ENCODE measurements at regions not wholly inside any gene's neighbourhood (a gene's known extent, or its start where the extent isn't known, plus 50 kb on each side); places are given as distances from the start of the nearest gene placed in this dataset.
"Not testable (repeated sequence)": the region's sequence is repeated elsewhere in the genome, so short reads cannot be mapped to it uniquely, and the experiment has no call there.

DNA sequence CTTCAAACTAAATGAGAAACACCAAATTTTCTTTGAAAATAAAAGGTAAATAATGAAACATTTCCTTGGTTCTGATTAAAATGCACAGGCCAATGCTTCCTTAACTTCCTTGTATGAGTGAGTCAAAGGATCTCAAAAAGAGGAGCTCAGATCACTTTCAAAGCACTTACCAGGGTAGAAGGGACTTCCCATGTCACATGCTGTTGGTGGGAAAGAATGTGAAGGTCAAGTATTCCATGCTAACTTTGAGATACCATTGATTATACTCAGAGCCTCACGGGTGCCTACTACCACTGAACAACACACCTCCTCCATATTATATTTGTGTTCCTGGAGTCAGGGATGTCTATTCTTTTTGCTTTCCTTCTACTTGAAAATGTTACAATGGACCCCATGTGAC lies 233.5 kb upstream of the KIAA1217 start:
- no peak for DNase-seq

DNA sequence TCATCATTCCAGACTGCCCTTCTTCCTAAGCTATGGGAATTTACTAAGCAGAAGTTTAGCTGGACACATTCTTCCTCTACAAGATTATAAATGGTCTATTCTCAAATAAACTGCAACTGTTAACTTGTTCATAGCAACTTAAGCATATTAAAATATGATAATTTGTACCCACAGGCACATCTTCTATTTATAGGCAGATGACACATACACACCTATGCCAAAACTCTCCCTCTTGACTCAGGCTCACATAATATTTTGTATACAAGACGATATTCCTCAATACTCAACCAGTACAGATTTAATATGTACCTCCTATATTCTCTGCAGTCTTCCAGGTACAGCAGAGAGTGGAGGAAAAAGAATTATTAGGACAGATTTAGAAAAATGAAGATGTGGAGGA lies 232.7 kb upstream of the KIAA1217 start:
- DNase-seq: no peak

DNA sequence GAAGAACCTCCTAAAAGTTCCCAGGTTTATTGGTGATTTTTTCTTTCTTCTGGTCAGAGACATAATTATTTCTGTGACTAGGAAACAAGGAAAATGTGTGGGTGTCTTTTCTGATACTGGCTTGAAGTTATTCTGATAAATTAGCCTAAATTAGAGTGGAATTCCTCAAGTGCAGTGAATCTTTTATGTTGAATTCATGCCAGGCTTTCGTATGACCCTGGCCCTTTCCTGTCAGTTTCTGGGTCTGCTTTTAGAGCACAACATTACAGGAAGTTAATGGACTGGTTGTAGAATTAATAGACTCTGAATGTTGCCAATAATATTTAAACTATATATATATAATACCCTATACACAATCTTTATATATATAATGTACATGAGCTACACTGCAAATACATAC lies 230.6 kb upstream of the KIAA1217 start:
- DNase-seq: no peak

DNA sequence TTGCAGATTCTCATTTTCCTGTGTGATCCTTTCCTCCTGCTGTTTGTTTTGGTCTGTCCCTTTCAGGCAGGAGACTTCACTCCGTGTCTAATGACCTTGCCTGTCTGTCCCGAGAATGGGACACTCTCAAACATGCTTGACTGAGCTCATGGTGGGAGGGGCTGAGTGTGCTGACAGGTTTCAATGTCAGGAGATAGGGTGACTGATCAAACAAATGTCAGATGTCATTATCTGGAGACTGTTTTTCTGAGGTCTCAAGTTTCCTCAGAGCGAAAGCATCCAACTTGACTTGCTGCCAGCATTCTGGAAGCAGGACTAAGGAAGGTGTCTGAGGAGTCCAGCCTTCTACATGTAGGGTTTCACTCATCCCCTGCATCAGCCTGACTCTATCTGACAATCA lies 228.8 kb upstream of the KIAA1217 start:
- DNase-seq: no peak

DNA sequence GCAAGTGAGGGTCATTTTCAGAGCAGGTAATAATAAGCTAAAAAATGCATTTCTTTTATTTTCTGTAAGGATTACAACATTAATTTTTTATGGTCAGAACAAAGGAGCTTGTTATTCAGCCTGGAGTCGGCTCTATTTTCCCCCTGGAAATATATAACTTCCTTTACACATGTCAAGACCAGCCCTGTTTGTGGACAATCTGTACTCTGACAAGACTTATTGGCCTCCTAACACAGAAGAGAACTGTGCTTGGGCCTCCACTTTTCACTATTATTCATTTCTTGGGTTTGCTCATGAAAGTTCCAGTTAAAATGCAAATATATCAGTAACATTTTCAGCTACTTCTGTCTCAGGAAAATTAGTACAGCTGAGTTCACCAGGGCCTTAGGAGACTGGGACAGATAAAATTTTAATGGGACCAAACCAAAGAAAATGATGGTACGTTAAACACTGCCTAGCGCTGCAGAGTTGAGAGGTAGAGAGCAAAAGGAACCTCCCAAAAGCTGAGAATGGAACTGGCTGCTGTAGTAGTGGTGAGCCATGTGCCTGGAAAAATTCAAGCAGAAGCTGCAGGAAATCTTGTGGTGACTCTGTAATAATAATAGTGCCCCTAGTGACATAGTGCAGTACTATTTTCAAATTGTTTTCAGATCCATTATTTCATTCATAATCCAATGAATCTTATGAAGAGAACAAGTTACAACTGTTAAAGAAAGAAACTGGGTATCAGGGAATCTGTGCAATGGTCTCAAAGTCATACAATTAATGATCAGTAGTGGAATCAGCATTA lies 227.2 kb upstream of the KIAA1217 start:
- no peak for DNase-seq

DNA sequence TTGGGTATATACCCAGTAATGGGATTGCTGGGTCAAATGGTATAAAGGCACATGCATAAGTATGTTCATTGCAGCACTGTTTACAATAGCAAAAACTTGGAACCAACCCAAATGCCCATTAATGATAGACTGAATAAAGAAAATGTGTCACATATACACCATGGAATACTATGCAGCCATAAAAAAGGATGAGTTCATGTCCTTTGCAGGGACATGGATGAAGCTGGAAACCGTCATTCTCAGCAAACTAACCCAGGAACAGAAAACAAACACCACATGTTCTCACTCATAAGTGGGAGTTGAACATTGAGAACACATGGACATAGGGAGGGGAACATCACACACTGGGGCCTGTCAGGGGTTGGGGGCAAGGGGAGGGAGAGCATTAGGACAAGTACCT lies 224.5 kb upstream of the KIAA1217 start:
- DNase-seq: not testable (repeated sequence)

DNA sequence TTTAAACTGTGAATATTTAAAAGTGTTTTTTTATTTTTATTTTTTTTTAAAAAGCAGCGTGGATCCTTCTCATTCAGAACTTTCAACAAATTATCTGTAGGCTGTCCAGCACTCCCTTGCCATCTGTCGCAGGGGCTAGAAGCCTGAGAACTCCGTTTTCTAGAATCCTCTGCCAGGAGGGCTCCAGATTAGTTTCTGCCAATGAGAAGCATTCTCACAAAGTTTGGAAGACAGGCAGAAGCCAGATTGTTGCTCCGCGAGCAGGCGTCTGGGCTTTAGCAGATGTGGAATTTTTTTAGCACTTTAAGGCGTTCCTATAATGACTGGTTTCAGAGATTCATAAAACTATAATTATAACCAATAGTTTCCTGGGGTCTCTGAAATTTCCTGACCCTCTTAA lies 220.9 kb upstream of the KIAA1217 start:
- no peak for DNase-seq

DNA sequence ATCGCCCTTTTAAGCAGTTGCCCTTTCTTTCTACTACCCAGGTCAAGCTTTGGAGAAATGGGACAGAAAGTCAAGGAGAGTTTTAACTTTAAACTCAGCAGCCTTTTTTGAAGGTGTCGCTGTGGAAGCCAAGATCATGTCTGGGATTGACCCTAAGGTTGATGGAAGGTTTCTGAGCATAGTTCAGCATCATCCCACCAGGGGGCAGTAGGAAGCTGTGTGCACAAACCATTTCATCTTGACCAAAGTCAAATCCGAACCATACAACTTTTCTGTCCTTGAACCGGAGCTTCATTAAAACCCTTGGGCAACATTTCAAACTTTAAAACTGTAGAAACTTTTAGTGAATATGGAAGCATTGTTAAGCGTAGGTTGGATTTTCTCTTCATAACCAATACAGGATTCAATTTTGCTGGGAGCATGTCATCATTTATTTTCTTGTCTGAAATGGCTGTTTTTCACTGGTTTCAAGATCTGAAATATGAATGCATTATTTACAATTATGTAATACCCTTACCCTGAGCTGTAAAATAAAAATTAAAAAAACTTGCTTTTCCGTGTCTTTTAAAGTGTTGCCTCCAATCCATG lies 214.4 kb upstream of the KIAA1217 start:
- DNase-seq: peak; percentile 6

DNA sequence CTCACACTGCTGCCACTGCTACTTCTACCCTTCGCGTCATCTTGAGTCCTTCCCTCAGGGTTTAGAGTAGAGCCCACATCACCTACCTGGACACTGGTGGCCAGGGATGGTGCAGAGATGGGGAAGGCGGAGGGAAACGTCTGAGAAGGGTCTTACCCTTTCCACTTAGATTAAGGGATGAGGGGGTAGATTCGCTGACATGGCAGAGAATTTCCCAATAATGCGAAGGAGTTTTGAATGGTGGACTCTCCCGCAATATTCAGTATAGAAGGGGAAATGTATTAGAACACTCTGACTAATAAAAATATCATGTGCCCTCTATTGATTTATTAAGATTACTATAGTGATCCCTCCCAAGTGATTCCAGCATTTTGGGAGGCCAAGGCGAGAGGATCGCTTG lies 209.5 kb upstream of the KIAA1217 start:
- DNase-seq: no peak

DNA sequence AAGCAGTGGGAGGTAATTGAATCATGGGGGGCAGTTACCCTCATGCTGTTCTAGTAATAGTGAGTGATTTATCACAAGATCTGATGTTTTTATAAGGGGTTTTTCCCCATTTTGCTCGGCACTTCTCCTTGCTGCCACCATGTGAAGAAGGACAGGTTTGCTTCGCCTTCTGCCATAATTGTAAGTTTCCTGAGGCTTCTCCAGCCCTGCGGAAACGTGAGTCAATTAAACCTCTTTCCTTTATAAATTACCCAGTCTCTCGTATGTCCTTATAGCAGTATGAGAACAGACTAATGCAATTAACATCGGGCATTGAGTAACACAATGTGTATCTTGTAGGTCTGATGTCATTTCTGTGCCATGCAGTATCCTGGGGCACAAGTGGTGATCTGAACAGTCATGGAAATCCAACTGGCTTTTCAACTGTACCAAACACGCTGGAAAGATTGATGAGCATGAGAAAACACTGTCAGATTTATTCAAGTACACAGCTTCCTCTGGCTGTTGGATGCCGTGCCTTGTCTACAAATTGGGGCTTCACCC lies 208.6 kb upstream of the KIAA1217 start:
- DNase-seq: no peak

DNA sequence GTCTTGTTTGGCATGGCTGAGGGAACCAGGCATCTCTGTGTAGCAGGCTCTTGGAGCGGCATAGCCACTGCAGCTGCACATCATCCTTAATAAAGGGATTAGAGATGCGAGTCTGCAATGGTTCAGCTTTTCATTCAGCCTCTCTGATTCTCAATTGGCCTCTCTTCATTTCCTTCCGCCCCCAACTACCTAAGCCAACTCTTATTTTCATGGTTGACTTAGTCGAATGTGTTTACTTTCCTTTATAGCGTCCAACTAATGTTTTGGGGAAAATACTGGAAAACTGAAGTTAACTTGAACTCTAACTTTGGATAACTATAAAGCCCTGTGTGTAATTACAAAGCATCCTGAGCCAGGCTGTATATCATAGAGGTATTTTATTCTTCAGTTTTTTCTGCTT lies 202.2 kb upstream of the KIAA1217 start:
- no peak for DNase-seq

DNA sequence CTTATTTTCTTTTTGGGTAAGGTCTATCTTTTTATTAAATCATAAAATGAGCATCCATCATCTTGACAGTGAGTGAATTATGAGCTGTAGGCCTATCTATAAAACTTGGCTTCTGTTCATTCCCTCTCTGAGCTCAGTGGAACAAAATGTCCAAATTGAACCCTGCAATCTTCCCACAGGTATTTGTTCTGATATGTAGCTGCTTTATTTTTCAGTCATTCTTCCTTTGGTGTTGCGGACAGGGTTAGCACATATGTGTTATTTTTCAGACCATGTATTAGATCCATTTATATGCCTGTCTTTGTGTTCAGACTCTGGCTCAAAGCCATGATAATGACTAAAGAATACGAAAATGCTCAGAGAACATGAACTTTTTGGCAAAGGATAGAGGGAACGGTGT lies 201.6 kb upstream of the KIAA1217 start:
- DNase-seq: no peak

DNA sequence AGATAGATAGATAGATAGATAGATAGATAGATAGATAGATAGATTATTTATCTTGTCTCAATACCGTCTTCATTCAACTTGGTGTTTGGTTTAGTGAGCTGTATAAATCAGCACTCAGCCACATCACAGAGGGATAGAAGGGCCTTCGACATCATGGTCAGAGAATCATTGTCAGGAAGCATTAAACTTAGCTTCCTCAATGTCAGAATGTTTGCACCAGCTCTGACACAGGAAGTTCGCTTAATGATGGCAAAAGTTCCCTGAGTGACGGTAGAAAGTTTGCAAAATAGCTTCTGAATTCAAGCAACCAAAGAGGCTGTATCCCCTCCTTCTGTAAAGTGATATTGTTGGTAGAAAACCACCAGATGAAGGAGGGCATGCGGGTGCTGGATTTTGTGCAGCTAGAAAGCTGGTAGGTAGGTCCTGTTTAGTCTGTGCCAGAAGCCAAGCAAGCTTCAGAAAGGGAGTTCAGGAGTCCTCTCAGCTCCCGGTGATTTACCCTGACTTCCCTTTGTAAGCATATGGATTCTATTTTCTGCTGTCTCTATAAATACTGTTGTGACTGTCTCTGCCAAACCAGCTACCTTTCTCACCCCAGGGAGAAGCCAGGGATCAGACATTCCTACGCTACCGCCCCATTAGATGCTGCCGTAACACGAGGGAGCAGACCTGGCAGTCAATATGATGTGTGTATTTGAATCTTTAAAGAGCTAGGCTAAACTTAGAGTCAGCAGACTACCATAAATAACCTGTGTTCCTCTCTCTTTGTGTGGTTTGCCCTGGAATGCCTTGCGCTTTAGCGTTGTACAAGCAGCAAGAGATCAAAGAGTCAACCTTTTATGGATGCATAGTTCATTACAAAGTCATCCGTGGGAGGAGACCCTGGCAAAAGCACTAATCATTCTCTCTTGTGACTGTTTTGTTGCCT lies 200.5 kb upstream of the KIAA1217 start:
- DNase-seq: no peak

DNA sequence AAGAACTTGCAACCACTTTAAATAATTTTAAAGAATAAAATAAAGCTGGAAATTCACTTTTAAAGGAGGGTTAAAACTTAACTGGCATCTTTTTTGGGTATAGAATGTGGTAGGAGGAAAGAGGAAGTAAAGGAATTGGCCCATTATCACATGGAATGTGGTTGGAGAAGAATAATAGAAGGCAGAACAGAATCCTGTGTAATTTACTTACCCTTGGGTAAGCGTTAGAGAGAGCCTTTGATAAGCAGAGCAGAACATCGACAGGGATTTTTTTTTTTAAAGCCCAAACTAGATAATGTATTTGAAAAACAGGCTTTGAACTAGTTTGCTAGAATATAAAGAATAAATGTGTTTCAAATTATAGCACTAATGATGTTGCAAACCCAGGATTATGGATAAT lies 199.8 kb upstream of the KIAA1217 start:
- DNase-seq: no peak

DNA sequence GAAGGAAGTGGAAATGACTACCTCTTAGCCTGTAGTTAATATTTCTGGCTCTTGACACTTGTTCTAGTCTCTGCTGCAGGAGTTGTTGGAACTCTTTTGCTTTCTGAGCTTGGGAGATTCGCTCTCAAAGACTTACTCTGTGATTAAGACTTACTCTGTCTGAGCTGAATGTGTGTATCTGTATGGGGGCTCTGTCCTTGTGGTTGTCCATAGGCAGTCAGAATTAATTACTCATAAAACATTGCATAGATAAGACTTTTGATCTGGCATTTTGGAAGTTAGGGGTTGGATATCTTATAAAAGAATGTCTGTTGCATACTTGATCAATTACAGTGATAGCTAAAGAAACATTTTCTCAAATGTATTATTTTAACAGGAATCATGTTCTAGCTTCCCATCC lies 199.2 kb upstream of the KIAA1217 start:
- DNase-seq: no peak

DNA sequence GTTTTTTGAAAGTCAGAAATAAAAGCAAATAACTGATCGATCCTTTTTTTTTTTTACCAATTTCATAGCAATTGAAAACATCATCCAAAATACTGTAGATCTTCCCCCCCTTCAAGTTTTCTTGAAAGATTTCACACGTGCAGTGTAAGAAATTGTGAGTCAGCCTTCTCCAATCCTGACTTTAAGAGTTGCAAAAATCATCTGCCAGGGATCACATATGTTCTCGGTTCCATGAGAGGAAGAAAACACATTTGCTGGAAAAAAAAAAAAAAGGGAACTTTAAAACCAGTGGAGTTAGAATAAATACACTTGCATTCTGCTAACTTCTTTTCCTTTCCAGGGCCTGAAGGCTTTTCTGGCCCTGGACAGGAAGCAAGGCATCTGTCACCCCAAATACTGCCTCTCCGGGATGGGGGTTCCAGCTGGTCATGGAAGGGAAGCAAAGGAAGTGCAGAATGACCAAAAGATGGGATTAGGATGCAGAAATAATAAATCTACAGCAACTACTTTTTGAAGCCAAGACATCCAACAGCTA lies 198.4 kb upstream of the KIAA1217 start:
- DNase-seq: no peak

DNA sequence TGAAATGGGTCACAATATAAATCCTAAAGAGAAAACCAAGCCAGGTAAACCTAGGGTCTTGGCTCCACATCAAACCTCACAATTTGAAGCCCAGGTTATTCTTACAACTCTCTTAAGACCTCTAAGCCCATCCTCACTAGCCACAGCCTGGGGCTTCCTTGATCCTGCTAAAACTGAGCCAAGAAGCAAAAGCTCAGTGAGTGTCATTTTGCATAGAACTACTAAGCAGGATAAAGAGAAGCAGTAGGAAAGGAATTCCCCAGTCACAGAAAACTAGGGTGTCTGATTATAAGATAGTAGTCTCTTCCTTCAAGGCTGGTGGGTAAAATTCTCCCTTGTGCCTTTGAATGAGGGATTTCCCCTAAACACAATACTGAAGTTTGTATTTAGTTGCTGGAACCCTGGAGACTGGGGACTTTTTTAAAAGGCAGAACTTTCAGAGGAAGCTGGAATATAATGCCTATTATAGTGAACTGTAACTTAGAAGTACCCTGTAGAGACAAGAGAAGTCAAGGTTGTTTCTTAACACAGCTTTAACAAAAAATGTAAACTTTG lies 196.6 kb upstream of the KIAA1217 start:
- no peak for DNase-seq

DNA sequence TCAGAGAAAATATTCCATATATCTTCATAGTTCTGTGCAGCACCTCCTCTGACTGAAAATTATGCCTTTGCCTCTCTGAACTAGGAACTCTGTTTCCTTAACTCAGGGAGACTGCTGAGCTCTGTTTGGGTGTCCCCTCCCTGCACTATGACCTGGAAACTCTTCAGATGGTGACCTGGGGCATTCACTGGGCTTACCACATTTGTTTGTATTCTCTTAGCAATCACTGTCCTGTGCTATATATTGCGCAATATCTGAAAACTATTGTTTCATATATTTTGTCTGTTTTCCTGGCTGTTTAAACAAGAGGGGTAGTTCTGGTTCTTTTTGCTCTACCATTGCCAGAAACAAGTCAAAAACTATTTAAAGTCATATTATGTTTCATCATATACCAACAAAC lies 181.8 kb upstream of the KIAA1217 start:
- DNase-seq: no peak

DNA sequence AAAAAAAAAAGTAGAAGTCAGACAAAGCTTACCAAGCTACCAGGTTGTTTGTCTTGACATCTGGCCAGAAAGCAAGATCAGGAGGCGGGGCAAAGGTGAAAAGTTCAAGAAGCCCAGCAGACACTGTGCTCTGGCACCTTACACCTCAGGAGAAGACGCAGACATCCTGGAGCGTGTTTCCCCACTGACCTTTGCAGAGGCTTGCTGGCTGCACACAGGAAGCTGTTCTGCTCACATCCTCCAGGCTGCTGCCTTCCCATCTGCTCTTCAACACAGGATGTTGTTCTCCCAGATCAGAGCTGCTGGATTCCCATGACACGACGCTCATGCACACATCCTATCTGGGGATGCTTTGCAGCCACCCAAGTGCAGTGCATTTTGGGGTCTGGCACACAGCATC lies 174.4 kb upstream of the KIAA1217 start:
- DNase-seq: no peak

DNA sequence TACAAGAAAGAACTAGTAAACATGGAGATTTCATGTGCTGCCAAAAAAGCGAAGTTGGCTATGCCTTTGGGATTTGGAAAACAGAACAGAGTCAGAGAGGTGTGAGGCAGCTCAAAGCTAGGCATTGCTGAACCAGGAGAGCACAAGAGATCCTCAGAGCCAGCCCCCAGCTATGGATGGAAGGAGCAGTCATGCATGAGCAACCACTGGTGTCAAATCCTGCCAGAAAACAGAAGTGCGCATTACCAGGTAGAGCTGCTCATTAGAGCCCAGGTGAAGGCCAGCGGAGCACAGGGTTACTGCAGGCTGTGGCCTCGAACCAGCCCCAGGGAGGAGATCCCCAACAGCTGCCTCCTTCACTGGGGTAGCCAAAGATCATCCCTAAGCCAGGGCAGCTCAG lies 173.2 kb upstream of the KIAA1217 start:
- DNase-seq: no peak

DNA sequence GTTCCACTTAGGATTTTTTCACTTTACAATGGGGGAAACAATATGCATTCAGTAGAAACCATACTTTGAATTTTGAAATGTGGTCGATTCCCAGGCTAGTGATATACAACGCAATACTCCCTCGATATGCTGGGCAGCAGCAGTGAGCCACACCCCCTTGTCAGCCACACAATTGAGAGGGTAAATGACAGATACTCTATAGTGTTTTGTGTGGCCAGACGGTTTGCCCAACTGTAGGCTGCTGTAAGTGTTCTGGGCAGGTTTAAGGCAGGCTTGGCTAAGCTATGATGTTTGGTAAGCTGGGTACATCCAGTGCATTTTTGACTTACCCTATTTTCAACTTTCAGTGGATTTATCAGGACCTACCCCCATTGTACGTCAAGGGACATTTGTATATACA lies 169.6 kb upstream of the KIAA1217 start:
- DNase-seq: no peak

DNA sequence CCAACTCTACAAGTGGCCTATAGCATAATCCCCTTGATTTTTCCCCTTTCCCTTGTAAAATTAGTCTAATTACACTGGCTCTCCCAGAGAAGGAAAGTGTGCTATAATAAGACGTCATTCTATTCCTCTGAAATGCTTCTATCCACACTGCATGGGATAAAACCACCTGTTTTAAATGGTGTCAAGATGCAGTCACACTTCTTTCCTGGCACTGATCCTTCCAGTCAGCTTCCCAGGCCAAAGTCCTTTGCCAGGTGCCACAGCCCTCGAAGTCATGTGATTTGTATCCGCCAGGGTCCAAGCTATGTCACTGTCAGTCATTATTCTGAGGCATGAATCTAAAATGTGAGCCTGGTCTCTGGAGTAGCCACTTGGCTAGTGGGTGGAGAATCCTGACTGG lies 169.0 kb upstream of the KIAA1217 start:
- DNase-seq: no peak

DNA sequence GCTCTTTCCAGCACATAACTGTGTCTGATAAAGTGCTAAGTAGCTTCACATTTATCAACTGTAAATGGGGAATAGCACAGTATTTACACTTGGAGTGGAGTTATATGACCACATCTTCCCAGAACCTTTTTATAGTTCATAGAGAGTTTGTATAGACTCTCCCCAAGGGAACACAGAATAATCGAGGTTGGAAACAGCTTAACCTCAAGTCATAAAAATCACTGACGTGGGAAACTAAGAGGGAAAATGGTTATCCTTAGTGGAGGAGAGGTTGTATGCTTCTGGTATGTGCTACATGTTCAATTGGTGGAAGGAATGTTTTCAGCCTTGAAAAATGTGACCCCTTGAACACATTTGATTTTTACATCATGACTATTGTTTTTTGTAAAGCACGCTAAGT lies 167.9 kb upstream of the KIAA1217 start:
- DNase-seq: no peak

All from NCI-H1105 treated with DMSO at 0.1 percent for 48 hours (cell line).